IMR-90 (cell line): ENCODE measurements at regions not wholly inside any gene's neighbourhood (a gene's known extent, or its start where the extent isn't known, plus 50 kb on each side); places are given as distances from the start of the nearest gene placed in this dataset.

Source experiments
- ATAC-seq: fragments of 200-7000 bp; cut with Tn5 transposase; 2 replicates; pipeline ENCODE4 v1.9.1; 2020; ENCODE audit warnings: low read depth, mild to moderate bottlenecking, moderate library complexity
- BruUV-seq: library from RNA; stranded (reverse); fragments of 400-500 nt; replicated peaks from 2 replicates; lab custom pipeline; 2021; lab: Mats Ljungman, UMichigan
- CTCF ChIA-PET: fragments of 300-600 bp; formaldehyde crosslinking; extraction: SDS; loops from one replicate; lab custom pipeline; 2021; ENCODE audit warnings: antibody characterized with exemption; lab: Yijun Ruan, JAX
- POLR2A ChIA-PET: fragments of 300-600 bp; sonication (Branson Sonifier 250); formaldehyde crosslinking; loops from one replicate; lab custom pipeline; 2022; ENCODE audit warnings: antibody characterized with exemption; ENCODE audit not compliant: unreplicated experiment; lab: Charles Lee
- DNase-seq: peaks from one replicate; pipeline ENCODE4 v3.0.0; 2013
- H2AFZ ChIP-seq: replicated peaks from 2 replicates; pipeline ENCODE3; 2013; ENCODE audit warnings: low read length, mild to moderate bottlenecking; ENCODE audit not compliant: poor library complexity
- H2AK5ac ChIP-seq: 2 replicates; pipeline ENCODE4 v1.6.1; 2013; ENCODE audit warnings: low read depth, low read length, inconsistent platforms
- H2AK9ac ChIP-seq: replicated peaks from 2 replicates; pipeline ENCODE3; 2013; ENCODE audit warnings: mild to moderate bottlenecking, low read depth, low read length, moderate library complexity; ENCODE audit not compliant: poor library complexity
- H2BK120ac ChIP-seq: 2 replicates; pipeline ENCODE4 v1.6.1; 2013; ENCODE audit warnings: low read depth, low read length, inconsistent platforms
- H2BK15ac ChIP-seq: 3 replicates; pipeline ENCODE4 v1.6.1; 2013; ENCODE audit warnings: low read depth, low read length, inconsistent platforms
- H2BK20ac ChIP-seq: 2 replicates; pipeline ENCODE4 v1.6.1; 2013; ENCODE audit warnings: low read depth, mild to moderate bottlenecking, inconsistent platforms, low read length, moderate library complexity
- H2BK5ac ChIP-seq: 2 replicates; pipeline ENCODE4 v1.6.1; 2013; ENCODE audit warnings: mild to moderate bottlenecking, low read depth, low read length, inconsistent platforms; ENCODE audit not compliant: poor library complexity, severe bottlenecking
- H3K14ac ChIP-seq: replicated peaks from 2 replicates; pipeline ENCODE4 v1.6.1; 2013; ENCODE audit warnings: low read depth, low read length, inconsistent platforms
- H3K18ac ChIP-seq: 2 replicates; pipeline ENCODE4 v1.6.1; 2013; ENCODE audit warnings: low read depth, low read length, control low read depth
- H3K23ac ChIP-seq: 2 replicates; pipeline ENCODE4 v1.6.1; 2013; ENCODE audit warnings: low read depth, low read length, inconsistent platforms
- H3K27ac ChIP-seq: 2 replicates; pipeline ENCODE4 v1.5.1; 2013; ENCODE audit warnings: mild to moderate bottlenecking, control low read depth, low read length; ENCODE audit not compliant: insufficient read depth
- H3K27me3 ChIP-seq: 2 replicates; pipeline ENCODE4 v1.6.1; 2013; ENCODE audit warnings: low read length; ENCODE audit not compliant: control insufficient read depth, insufficient read depth
- H3K36me3 ChIP-seq: 2 replicates; pipeline ENCODE4 v1.6.1; 2013; ENCODE audit warnings: low read length, mixed read lengths; ENCODE audit not compliant: control insufficient read depth, insufficient read depth
- H3K4ac ChIP-seq: 2 replicates; pipeline ENCODE4 v1.6.1; 2013; ENCODE audit warnings: low read depth, low read length, inconsistent platforms
- H3K4me1 ChIP-seq: 2 replicates; pipeline ENCODE4 v1.6.1; 2013; ENCODE audit warnings: low read length, mixed read lengths; ENCODE audit not compliant: control insufficient read depth, insufficient read depth
- H3K4me2 ChIP-seq: 2 replicates; pipeline ENCODE4 v1.6.1; 2013; ENCODE audit warnings: low read depth, mild to moderate bottlenecking, control low read depth, low read length, moderate library complexity
- H3K4me3 ChIP-seq: 2 replicates; pipeline ENCODE4 v1.5.1; 2013; ENCODE audit warnings: low read depth, mild to moderate bottlenecking, control low read depth, low read length, moderate library complexity; ENCODE audit not compliant: insufficient read depth
- H3K56ac ChIP-seq: 2 replicates; pipeline ENCODE4 v1.6.1; 2013; ENCODE audit warnings: low read length, inconsistent platforms; ENCODE audit not compliant: insufficient read depth; ENCODE audit errors: extremely low read depth
- H3K79me1 ChIP-seq, 2 experiments: 2 replicates each; pipeline ENCODE4 v1.6.1; 2013; ENCODE audit warnings: low read length in 2 of 2, inconsistent platforms in 1 of 2, low read depth in 1 of 2
- H3K9ac ChIP-seq: 2 replicates; pipeline ENCODE4 v1.6.1; 2013; ENCODE audit warnings: low read depth, low read length, control low read depth
- H3K9me1 ChIP-seq: 2 replicates; pipeline ENCODE4 v1.6.1; 2013; ENCODE audit warnings: low read length, inconsistent platforms; ENCODE audit not compliant: insufficient read depth
- H3K9me3 ChIP-seq: 2 replicates; pipeline ENCODE4 v1.6.1; 2013; ENCODE audit warnings: low read length; ENCODE audit not compliant: control insufficient read depth, insufficient read depth
- H4K20me1 ChIP-seq: 2 replicates; pipeline ENCODE4 v1.6.1; 2013; ENCODE audit warnings: low read length, inconsistent platforms; ENCODE audit not compliant: insufficient read depth
- H4K5ac ChIP-seq: 2 replicates; pipeline ENCODE4 v1.6.1; 2013; ENCODE audit warnings: mild to moderate bottlenecking, low read depth, low read length, control low read depth
- H4K8ac ChIP-seq, 2 experiments: 2 replicates each; pipeline ENCODE4 v1.6.1; 2013; ENCODE audit warnings: low read depth in 2 of 2, low read length in 2 of 2, control low read depth in 1 of 2, inconsistent platforms in 1 of 2
- H4K91ac ChIP-seq: 2 replicates; pipeline ENCODE4 v1.6.1; 2013; ENCODE audit warnings: low read depth, low read length, inconsistent platforms; ENCODE audit not compliant: insufficient read depth
- BHLHE40 ChIP-seq: fragments of 150-350 bp; IDR thresholded peaks from 2 replicates; pipeline ENCODE4 v1.6.1; 2016; ENCODE audit warnings: mild to moderate bottlenecking, low read depth, low read length
- MXI1 ChIP-seq: IDR thresholded peaks from 2 replicates; pipeline ENCODE4 v1.6.1; 2012; ENCODE audit warnings: low read depth, mild to moderate bottlenecking, low read length, moderate library complexity, borderline replicate concordance
- NFE2L2 ChIP-seq: fragments of 150-350 bp; IDR thresholded peaks from 2 replicates; pipeline ENCODE4 v1.6.1; 2016; ENCODE audit warnings: low read depth, mild to moderate bottlenecking, low read length
- RAD21 ChIP-seq: IDR thresholded peaks from 2 replicates; pipeline ENCODE4 v1.6.1; 2012; ENCODE audit warnings: low read length, improper control_type of control experiment
- RCOR1 ChIP-seq: IDR thresholded peaks from 2 replicates; pipeline ENCODE4 v1.6.1; 2012; ENCODE audit warnings: mild to moderate bottlenecking, low read length, improper control_type of control experiment; ENCODE audit not compliant: insufficient replicate concordance
- RFX5 ChIP-seq: IDR thresholded peaks from 2 replicates; pipeline ENCODE4 v1.8.0; 2012; ENCODE audit warnings: low read depth, mild to moderate bottlenecking, low read length, moderate library complexity
- SMC3 ChIP-seq: fragments of 150-350 bp; IDR thresholded peaks from 2 replicates; pipeline ENCODE4 v1.6.1; 2016; ENCODE audit warnings: low read depth, mild to moderate bottlenecking, antibody characterized with exemption, low read length, moderate library complexity
- WGBS, 2 experiments: methylation state at CpG; one replicate each; pipeline versions ENCODE4 v1.1.5 to v1.1.7; 2013; ENCODE audit warnings: missing lambda C conversion rate in 2 of 2; ENCODE audit not compliant: insufficient read length in 1 of 2; ENCODE audit errors: extremely low coverage in 2 of 2; 5-methylcytosine and 5-hydroxymethylcytosine counted together
- dilution Hi-C: fragments of 300-500 bp; cut with HindIII; formaldehyde crosslinking; loops from one replicate; pipeline ENCODE4 v1.14.3; 2018; ENCODE audit warnings: low sequenced_read_pairs; ENCODE audit not compliant: unreplicated experiment
- in situ Hi-C: fragments of 300-500 bp; cut with MboI; formaldehyde crosslinking; loops from 3 replicates; pipeline ENCODE4 v1.14.3; 2019; ENCODE audit warnings: low sequenced_read_pairs, inconsistent platforms, mixed read lengths
- intact Hi-C: fragments of 100-400 bp; cut with micrococcal nuclease; formaldehyde crosslinking; loops from 2 replicates; pipeline ENCODE4 v1.10.0; 2022

DNA sequence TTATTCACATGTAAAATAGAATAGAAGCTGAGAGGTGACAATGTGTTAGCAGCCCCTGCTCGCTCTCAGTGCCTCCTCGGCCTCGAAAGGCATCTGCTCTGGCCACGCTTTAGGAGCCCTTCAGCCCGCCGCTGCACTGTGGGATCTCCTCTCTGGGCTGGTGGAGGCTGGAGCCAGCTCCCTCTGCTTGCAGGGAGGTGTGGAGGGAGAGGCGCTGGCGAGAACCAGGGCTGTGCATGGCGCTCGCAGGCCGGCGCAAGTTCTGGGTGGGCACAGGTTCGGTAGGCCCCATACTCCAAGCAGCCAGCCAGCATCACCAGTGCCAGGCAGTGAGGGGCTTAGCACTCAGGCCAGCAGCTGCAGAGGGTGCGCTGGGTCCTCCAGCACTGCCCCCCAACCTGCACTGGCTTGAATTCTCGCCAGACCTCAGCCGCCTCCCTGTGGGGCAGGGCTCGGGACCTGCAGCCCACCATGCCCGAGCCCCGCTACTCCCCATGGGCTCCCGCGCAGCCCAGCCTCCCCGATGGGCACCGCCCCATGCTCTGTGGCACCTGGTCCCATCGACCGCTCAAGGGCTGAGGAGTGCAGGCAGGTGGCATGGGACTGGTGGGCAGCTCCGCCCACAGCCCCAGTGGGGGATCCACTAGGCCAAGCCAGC, 1346.7 kb upstream of the IGFBP7 start:
- TF ChIP-seq MXI1 (no peak), RFX5 (no peak), BHLHE40 (no peak), RAD21 (no peak), NFE2L2 (no peak), RCOR1 (no peak), SMC3 (no peak)
- Histone ChIP-seq H4K8ac (no peak overlapping the region), H3K9me3 (peaks cover 9% of the 10 kb centered on the region; the same call in 1 of the 2 replicates), H3K79me1 (no peaks in the 10 kb centered on the region), H2BK120ac (no peak overlapping the region), H4K91ac (no peak overlapping the region), H3K56ac (no peak overlapping the region), H3K27me3 (no peaks in the 10 kb centered on the region), H3K14ac (no peak overlapping the region), H3K4me3 (no peak overlapping the region), H3K18ac (no peak overlapping the region), H4K20me1 (no peaks in the 10 kb centered on the region), H2AFZ (no peak overlapping the region), H3K9ac (no peak overlapping the region), H2BK5ac (no peak overlapping the region), H3K9me1 (no peaks in the 10 kb centered on the region), H4K5ac (no peak overlapping the region), H2BK20ac (no peak overlapping the region), H3K4ac (no peak overlapping the region), H2AK9ac (no peak overlapping the region), H3K27ac (no peak overlapping the region), H2AK5ac (no peak overlapping the region), H3K36me3 (no peaks in the 10 kb centered on the region), H3K23ac (no peak overlapping the region), H3K4me1 (no peaks in the 10 kb centered on the region), H3K4me2 (no peak overlapping the region), H2BK15ac (no peak overlapping the region)
- no TSS peak for BruUV-seq
- in situ Hi-C loops, result no loop called here
- intact Hi-C loops, result no loop called here
- ChIA-PET CTCF (no interaction called here), POLR2A (no interaction called here)
- DNase-seq (no peak), ATAC-seq (no peak)
- dilution Hi-C loops, result no loop called here
- 73% methylated on average over 10 of the region's 26 CpGs; no CpG with 5 or more reads in 1 of the 2 experiments for WGBS, 2 experiments
